ENCODE measurements at regions not wholly inside any gene's neighbourhood (a gene's known extent, or its start where the extent isn't known, plus 50 kb on each side); places are given as distances from the start of the nearest gene placed in this dataset.

- no peaks in the 10 kb centered on the region for H3K4me1 ChIP-seq (ENCODE audit: low read depth)
- intact Hi-C loops (cut with DNase I, micrococcal nuclease) = no loop called here
- H3K4me3 ChIP-seq = no peak overlapping the region
- H3K9me3 ChIP-seq = no peaks in the 10 kb centered on the region
- TF ChIP-seq CTCF (IDR thresholded peaks at IDR 0.05) = no peak
- ATAC-seq = no peak
- DNase-seq = no peak
- H3K36me3 ChIP-seq (ENCODE audit: low read depth) = no peaks in the 10 kb centered on the region
Observed at GRCh38 chrX:42540146-42540545, 237.8 kb downstream of the PPP1R2C start.

- DNase-seq (no peak), ATAC-seq (peak; percentile 28)
- Histone ChIP-seq H3K36me3 (ENCODE audit: low read depth) (no peaks in the 10 kb centered on the region), H3K4me1 (ENCODE audit: low read depth) (no peaks in the 10 kb centered on the region), H3K9me3 (no peaks in the 10 kb centered on the region), H3K4me3 (no peak overlapping the region)
- no peak for TF ChIP-seq CTCF (IDR thresholded peaks at IDR 0.05)
- intact Hi-C loops (cut with DNase I, micrococcal nuclease) = no loop called here
Observed at GRCh38 chrX:42538405-42538804, 239.6 kb downstream of the PPP1R2C start.

GRCh38 chrX:42536286-42536685 is 241.7 kb downstream of the PPP1R2C start:
- no peaks in the 10 kb centered on the region for H3K4me1 ChIP-seq (ENCODE audit: low read depth)
- no peaks in the 10 kb centered on the region for H3K36me3 ChIP-seq (ENCODE audit: low read depth)
- DNase-seq (no peak), ATAC-seq (no peak)
- intact Hi-C loops (cut with DNase I, micrococcal nuclease) = no loop called here
- H3K9me3 ChIP-seq = no peaks in the 10 kb centered on the region
- H3K4me3 ChIP-seq = no peak overlapping the region
- TF ChIP-seq CTCF (IDR thresholded peaks at IDR 0.05) = no peak

GRCh38 chrX:42535233-42535632 is 242.7 kb downstream of the PPP1R2C start:
- H3K9me3 ChIP-seq = no peaks in the 10 kb centered on the region
- no peak overlapping the region for H3K4me3 ChIP-seq

GRCh38 chrX:42533761-42534160 is 244.2 kb downstream of the PPP1R2C start:
- DNase-seq = no peak
- ATAC-seq = no peak
- H3K4me1 ChIP-seq (ENCODE audit: low read depth) = no peaks in the 10 kb centered on the region

More at GRCh38 chrX:42535233-42535632, 242.7 kb downstream of the PPP1R2C start:
- H3K4me1 ChIP-seq (ENCODE audit: low read depth) = no peaks in the 10 kb centered on the region
- ATAC-seq (no peak), DNase-seq (no peak)
- no peaks in the 10 kb centered on the region for H3K36me3 ChIP-seq (ENCODE audit: low read depth)
- intact Hi-C loops (cut with DNase I, micrococcal nuclease) = no loop called here
- TF ChIP-seq CTCF (IDR thresholded peaks at IDR 0.05) = no peak

More at GRCh38 chrX:42533761-42534160, 244.2 kb downstream of the PPP1R2C start:
- Histone ChIP-seq H3K4me3 (no peak overlapping the region), H3K36me3 (ENCODE audit: low read depth) (no peaks in the 10 kb centered on the region), H3K9me3 (no peaks in the 10 kb centered on the region)
- intact Hi-C loops (cut with DNase I, micrococcal nuclease) = no loop called here
- TF ChIP-seq CTCF (IDR thresholded peaks at IDR 0.05) = no peak

All from mucosa of descending colon (tissue), 3 donors.